IPS-11a (cell line): ENCODE measurements at regions not wholly inside any gene's neighbourhood (a gene's known extent, or its start where the extent isn't known, plus 50 kb on each side); places are given as distances from the start of the nearest gene placed in this dataset.

Source experiments
- H3K4me3 ChIP-seq: one replicate; pipeline ENCODE4 v1.5.1; 2013; ENCODE audit warnings: low read depth, low read length, control low read depth

GRCh38 chr19:29292153-29292552 is 79.2 kb upstream of the UQCRFS1 start:
- H3K4me3 ChIP-seq, result no peak overlapping the region

GRCh38 chr19:29292562-29292961 is 79.6 kb upstream of the UQCRFS1 start:
- H3K4me3 ChIP-seq, result no peak overlapping the region

DNA sequence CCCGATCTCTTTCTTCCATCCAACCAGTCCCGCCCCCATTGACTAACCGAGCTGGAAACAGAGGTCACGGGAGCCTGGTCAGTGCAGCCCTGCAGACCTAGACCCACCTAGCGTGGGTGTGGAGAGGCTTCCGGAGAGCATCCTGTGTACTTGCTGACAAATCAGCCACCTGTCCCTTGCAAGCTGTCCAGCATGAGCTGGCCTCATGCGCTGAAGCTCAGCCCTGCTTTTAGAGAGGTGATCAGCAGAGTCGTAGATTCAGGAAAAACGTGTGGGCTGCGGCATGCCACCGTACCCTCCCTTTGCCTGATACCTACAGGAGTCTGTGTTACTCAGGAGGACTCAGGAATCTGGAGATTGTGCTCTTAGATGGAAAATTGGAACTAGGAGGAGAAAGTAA is 80.3 kb upstream of the UQCRFS1 start:
- no peak overlapping the region for H3K4me3 ChIP-seq

GRCh38 chr19:29293736-29294342 is 80.9 kb upstream of the UQCRFS1 start:
- no peak overlapping the region for H3K4me3 ChIP-seq

- H3K4me3 ChIP-seq, result no peak overlapping the region
Observed at GRCh38 chr19:29294343-29294811, 81.4 kb upstream of the UQCRFS1 start.

DNA sequence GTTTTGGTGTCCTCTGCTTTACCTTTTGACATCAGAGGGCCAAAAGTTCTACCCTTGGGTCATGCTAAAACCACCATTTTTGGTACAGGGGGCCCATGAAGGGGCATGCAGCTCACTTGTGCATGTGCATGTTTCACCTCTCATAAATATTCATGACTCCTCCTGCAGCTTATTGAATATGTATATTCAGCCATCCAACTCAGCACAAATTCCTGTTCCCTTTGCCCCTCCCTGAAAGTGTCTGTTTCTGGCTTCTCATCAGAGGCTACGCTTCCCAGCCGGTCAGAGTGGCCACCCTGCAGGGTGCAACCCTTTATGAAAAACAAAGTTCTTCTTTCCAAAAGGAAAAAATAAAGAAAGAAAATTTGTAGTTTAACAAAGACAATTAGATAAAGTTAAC is 82.3 kb upstream of the UQCRFS1 start:
- no peak overlapping the region for H3K4me3 ChIP-seq

DNA sequence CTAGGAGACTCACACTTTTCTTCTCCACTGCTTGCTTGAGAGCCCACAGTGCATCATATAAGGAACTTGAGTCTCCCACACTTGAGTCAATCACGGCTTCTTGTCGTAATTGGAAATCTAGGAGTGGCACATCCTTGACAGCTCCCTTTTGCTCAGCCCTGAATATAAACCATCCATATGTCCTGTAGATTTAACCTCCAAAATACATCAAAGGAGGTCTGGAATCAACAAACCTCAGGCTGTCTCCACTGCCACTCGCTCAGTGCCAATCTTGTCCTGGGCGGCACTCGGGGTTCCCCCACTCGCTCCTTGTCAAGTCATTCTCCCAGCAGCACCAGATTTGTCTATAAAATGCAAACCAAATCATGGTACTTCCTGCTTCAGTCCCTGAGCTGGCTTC is 84.4 kb upstream of the UQCRFS1 start:
- H3K4me3 ChIP-seq, result no peak overlapping the region

GRCh38 chr19:29299416-29300380 is 86.7 kb upstream of the UQCRFS1 start:
- H3K4me3 ChIP-seq, result no peak overlapping the region

DNA sequence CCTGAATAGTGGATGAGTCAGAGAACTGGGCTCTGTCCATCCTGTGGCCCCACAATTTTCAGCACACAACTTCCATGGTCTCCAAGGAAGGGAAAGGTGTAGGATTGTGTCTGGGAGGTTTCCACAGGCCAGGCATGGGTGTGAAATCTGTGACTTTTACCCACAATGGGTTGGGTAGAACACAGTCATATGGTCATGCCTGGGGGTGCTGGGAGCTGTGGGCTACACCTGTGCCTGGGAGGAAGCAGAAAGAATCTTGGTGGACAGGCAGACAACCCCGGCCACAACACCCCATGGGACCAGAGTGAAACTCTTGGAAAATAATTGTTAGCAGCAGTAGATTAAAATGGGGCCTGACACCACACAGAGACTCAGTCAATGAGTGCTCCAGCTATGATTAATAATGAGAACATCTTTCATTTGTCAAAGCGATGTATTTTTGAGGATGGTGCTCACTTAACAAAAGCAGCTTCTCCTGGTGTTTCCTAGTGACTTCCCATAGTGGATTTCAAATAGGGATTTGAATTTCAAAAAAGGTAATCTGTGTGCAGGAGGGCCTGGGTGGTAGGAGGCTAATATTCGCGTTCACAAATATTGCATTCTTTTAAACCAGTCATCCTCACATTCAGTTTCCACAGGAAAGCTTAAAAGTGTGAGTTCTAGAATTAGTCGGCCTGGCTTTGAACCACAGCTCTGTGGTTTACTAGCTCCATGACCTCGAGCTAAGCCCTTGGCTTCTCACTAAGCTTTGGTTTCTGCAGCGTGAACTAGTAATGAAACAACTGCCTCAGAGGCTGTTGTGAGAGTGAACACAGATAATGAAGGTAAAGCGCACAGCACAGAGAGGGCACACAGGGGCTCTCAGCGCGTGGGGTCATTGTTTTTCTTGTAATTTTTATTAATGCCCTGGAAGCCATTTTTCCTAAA is 89.3 kb upstream of the UQCRFS1 start:
- no peak overlapping the region for H3K4me3 ChIP-seq

DNA sequence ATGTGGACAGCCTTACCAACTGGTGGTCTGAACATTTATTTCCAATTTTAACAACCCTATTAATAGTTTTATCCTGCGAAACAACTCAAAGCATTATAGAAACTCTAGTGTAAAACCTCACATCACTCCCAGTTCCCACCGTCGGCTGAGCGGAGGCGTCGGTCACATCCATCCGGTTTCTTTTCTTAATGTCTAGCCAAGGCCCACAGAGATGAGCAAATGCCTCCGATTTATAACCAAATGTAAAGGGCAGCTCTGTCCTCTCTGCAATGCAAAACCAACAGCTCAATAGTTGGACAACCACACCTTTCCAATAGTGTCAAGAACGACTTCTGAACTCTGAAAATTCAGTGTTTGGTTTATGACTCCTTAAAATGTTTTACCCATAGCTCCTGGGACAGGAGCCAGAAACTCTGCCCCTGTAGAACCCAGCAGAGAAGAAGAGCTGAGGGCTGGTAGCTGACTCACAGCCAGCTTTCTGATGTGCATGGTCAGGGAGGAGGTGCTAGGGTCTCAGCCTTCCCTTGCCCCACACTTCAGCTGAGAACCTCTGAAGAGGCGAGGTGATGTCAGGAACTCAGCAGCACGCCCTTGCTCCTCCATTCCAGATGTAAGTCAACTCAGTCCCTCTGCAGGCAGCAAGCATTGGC is 90.2 kb upstream of the UQCRFS1 start:
- no peak overlapping the region for H3K4me3 ChIP-seq

- no peak overlapping the region for H3K4me3 ChIP-seq
Observed at GRCh38 chr19:29303719-29304090, 90.8 kb upstream of the UQCRFS1 start.

DNA sequence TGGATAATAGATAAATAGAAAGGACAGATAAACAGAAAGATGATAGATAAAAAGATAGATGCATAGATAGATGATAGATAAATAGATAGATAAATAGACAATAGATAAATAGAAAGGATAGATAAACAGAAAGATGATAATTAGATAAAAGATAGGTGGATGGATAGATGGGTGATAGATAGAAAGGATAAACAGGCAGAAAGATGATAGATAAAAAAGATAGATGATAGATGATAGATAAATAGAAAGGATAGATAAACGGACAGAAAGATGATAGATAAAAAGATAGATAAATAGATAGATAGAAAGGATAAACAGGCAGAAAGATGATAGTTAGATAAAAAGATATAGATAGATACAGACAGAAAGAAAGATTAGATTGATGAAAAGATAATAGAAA is 92.3 kb upstream of the UQCRFS1 start:
- H3K4me3 ChIP-seq, result no peak overlapping the region

DNA sequence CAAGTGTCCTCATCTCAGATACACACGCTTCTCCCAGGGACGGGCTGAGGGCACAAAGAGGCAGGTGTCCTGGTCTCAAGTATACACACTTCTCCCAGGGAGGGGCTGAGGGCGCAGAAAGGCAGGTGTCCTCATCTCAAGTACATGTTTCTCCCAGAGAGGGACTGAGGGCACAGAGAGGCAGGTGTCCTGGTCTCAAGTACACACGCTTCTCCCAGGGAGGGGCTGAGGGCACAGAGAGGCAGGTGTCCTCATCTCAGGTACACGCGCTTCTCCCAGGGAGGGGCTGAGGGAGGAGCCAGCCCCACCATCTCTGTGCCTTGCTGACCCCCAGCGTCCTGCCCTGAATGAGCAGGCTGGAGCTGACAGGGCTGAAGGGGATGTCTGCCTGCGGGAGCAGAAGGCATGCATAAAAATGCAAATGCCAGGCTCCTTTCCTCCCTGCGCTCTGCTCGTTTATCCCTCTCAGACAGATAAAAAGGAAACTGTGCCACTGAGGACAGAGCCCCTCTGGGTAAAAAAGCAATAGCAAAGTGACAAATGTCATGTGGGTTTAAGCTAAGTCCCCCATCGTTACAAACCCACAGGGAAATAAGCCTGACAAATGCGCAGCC is 96.1 kb upstream of the UQCRFS1 start:
- H3K4me3 ChIP-seq, result no peak overlapping the region

DNA sequence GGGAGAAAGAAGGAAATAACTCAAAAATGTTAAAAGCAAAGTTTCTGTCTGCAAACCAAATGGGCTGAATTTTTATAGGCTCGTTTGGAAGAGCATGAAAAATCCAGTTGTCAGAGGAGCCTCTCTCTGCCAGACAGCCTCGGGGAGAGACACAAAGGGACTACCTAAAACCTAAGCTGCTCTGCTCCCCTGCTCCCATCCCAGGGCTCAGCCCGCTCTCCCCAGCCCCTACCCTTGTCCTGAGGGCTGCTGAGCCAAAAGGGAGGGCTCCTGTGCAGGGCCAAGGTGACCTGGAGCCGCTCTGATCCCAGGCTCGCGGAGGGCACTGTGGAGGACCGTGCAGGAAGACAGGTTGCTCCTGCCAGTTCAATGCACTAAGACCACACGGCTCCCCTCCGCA is 96.7 kb upstream of the UQCRFS1 start:
- H3K4me3 ChIP-seq, result no peak overlapping the region

- no peak overlapping the region for H3K4me3 ChIP-seq
Observed at GRCh38 chr19:29311191-29311790, 98.3 kb upstream of the UQCRFS1 start.

DNA sequence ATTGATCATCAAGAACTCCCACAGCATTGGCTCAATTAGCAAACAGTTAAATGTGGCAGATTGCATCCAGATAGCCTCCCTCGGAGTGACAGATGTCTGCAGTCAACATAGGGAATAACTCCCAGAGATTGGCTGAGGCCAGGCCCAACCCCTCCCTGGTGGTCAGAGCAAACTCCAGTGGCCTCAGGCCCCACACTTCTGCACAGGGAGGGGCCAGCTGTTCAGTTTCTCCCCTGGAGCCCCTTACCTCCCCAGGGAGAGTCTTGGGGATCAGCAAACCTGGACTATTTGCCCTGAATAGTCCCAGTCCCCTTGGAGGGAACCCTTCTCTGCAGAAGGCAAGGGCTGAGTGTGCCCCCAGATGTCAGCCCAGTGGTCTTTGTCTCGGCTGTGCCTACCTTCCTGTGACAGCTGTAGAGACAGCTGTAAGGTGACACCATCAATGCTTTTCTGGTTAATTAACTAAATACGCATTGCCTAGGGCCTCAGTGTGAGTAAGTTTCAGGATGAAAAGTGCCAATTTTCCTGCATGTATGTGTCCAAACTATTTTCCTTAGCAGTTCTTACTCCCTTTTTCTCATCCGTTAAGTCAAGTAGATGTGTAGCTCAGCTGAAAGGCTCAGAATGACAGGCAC is 102.7 kb upstream of the UQCRFS1 start:
- H3K4me3 ChIP-seq, result no peak overlapping the region

GRCh38 chr19:29318581-29318980 is 105.6 kb upstream of the UQCRFS1 start:
- H3K4me3 ChIP-seq, result no peak overlapping the region

DNA sequence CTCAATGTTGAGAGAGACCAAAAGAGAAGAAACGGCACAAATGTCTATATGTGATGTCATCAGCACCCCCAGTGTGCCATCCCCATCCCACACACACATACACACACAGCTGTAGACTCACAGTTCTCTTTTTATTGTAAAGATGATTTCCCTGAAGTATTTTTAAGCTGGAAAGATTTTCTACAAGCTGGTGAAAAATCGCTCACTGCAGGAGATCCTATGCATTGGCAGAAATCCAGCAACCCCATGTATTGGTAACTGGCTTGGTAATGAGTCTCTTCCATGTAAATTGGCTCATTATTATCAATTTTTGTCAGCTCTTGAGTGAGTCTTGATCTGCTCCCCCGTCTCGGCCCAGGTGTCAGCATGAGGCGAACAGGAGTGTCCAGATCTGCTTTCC is 107.1 kb upstream of the UQCRFS1 start:
- H3K4me3 ChIP-seq, result no peak overlapping the region

GRCh38 chr19:29320618-29321017 is 107.7 kb upstream of the UQCRFS1 start:
- H3K4me3 ChIP-seq, result no peak overlapping the region
